ENCODE measurements at regions not wholly inside any gene's neighbourhood (a gene's known extent, or its start where the extent isn't known, plus 50 kb on each side); places are given as distances from the start of the nearest gene placed in this dataset.

- H3K36me3 ChIP-seq (ENCODE audit: insufficient read depth, low read length): no peaks in the 10 kb centered on the region
- no peak overlapping the region for H3K4me2 ChIP-seq (ENCODE audit: low read length)
- H3K4me3 ChIP-seq (ENCODE audit: low read depth, low read length, poor library complexity, severe bottlenecking): no peak overlapping the region
- no peaks in the 10 kb centered on the region for H3K27me3 ChIP-seq (ENCODE audit: insufficient read depth, low read length)
- H3F3A ChIP-seq (ENCODE audit: insufficient read depth, low read length): no peaks in the 10 kb centered on the region
- no peaks in the 10 kb centered on the region for H3K4me1 ChIP-seq (ENCODE audit: insufficient read depth, low read length, severe bottlenecking)
- no peak for TF ChIP-seq EZH2 (IDR thresholded peaks at IDR 0.05; ENCODE audit: borderline replicate concordance, low read length)
- TF ChIP-seq, protein P1, sequence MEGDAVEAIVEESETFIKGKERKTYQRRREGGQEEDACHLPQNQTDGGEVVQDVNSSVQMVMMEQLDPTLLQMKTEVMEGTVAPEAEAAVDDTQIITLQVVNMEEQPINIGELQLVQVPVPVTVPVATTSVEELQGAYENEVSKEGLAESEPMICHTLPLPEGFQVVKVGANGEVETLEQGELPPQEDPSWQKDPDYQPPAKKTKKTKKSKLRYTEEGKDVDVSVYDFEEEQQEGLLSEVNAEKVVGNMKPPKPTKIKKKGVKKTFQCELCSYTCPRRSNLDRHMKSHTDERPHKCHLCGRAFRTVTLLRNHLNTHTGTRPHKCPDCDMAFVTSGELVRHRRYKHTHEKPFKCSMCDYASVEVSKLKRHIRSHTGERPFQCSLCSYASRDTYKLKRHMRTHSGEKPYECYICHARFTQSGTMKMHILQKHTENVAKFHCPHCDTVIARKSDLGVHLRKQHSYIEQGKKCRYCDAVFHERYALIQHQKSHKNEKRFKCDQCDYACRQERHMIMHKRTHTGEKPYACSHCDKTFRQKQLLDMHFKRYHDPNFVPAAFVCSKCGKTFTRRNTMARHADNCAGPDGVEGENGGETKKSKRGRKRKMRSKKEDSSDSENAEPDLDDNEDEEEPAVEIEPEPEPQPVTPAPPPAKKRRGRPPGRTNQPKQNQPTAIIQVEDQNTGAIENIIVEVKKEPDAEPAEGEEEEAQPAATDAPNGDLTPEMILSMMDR (IDR thresholded peaks at IDR 0.05; ENCODE audit: low read length): no peak
- H3K9me2 ChIP-seq (ENCODE audit: low read depth, low read length): no peaks in the 10 kb centered on the region
- no peak overlapping the region for H3K27ac ChIP-seq (ENCODE audit: low read depth, low read length, poor library complexity, severe bottlenecking)
- H3K9me3 ChIP-seq (ENCODE audit: low read length): no peaks in the 10 kb centered on the region
- H2AFZ ChIP-seq (ENCODE audit: low read length): no peak overlapping the region
- H4K20me1 ChIP-seq (ENCODE audit: insufficient read depth, low read length): no peaks in the 10 kb centered on the region
- H3K9ac ChIP-seq (ENCODE audit: low read length): no peak overlapping the region
- H3K79me2 ChIP-seq (ENCODE audit: insufficient read depth, low read length): no peaks in the 10 kb centered on the region
Observed at GRCh38 chr2:3071685-3072263, 305.8 kb downstream of the EIPR1 start.

DNA sequence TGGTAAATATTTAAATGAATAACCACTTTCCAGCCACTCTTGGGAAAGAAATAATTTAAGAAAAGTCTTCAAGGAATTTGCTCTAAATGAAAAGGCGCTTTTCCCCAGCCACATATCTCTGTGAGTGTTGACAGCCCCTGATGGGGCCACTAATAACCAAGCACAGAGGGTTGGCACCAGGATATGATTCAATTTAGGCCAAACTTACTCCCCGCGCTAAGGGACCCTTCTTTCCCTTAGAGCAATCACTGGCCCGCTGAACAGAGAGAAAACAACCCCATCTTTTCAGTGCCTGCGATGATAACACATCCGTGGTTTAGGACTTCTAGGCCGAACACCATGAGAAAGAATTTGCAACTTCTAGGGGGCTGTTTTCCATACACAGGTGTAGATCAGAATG, 310.8 kb downstream of the EIPR1 start:
- Histone ChIP-seq H3K27ac (ENCODE audit: low read depth, low read length, poor library complexity, severe bottlenecking) (no peak overlapping the region), H4K20me1 (ENCODE audit: insufficient read depth, low read length) (no peaks in the 10 kb centered on the region), H3K27me3 (ENCODE audit: insufficient read depth, low read length) (no peaks in the 10 kb centered on the region), H2AFZ (ENCODE audit: low read length) (no peak overlapping the region), H3K9me2 (ENCODE audit: low read depth, low read length) (no peaks in the 10 kb centered on the region), H3F3A (ENCODE audit: insufficient read depth, low read length) (no peaks in the 10 kb centered on the region), H3K79me2 (ENCODE audit: insufficient read depth, low read length) (no peaks in the 10 kb centered on the region), H3K9ac (ENCODE audit: low read length) (no peak overlapping the region), H3K4me2 (ENCODE audit: low read length) (no peak overlapping the region), H3K4me3 (ENCODE audit: low read depth, low read length, poor library complexity, severe bottlenecking) (no peak overlapping the region), H3K9me3 (ENCODE audit: low read length) (no peaks in the 10 kb centered on the region), H3K36me3 (ENCODE audit: insufficient read depth, low read length) (no peaks in the 10 kb centered on the region), H3K4me1 (ENCODE audit: insufficient read depth, low read length, severe bottlenecking) (no peaks in the 10 kb centered on the region)
- TF ChIP-seq, protein P1 (IDR thresholded peaks at IDR 0.05; ENCODE audit: low read length): no peak
- no peak for TF ChIP-seq EZH2 (IDR thresholded peaks at IDR 0.05; ENCODE audit: borderline replicate concordance, low read length)

DNA sequence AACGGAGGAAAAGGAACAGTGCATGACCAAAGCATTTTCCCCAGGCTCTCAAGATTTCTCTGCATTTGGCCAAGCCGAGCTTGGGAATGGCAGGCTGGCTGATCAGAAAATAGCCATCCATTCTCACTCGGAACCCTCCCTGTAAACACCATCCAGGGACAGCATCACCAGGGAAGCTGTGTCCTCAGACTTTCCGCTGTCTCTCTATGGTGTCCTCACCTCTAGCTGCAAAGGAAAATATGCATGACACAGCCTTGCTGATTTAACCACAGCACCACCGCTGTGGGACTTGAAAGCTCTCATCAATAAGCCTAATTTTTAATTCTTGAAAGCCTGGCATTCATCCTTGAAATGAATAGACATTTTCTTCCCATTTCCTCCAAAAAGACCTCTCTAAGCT, 311.7 kb downstream of the EIPR1 start:
- H3K4me3 ChIP-seq (ENCODE audit: low read depth, low read length, poor library complexity, severe bottlenecking): no peak overlapping the region
- no peak overlapping the region for H3K9ac ChIP-seq (ENCODE audit: low read length)
- H2AFZ ChIP-seq (ENCODE audit: low read length): no peak overlapping the region
- H3K4me1 ChIP-seq (ENCODE audit: insufficient read depth, low read length, severe bottlenecking): no peaks in the 10 kb centered on the region
- no peaks in the 10 kb centered on the region for H3F3A ChIP-seq (ENCODE audit: insufficient read depth, low read length)
- H3K36me3 ChIP-seq (ENCODE audit: insufficient read depth, low read length): no peaks in the 10 kb centered on the region
- no peaks in the 10 kb centered on the region for H3K27me3 ChIP-seq (ENCODE audit: insufficient read depth, low read length)
- H3K27ac ChIP-seq (ENCODE audit: low read depth, low read length, poor library complexity, severe bottlenecking): no peak overlapping the region
- H4K20me1 ChIP-seq (ENCODE audit: insufficient read depth, low read length): no peaks in the 10 kb centered on the region
- H3K79me2 ChIP-seq (ENCODE audit: insufficient read depth, low read length): no peaks in the 10 kb centered on the region
- no peak for TF ChIP-seq EZH2 (IDR thresholded peaks at IDR 0.05; ENCODE audit: borderline replicate concordance, low read length)
- TF ChIP-seq, protein P1 (IDR thresholded peaks at IDR 0.05; ENCODE audit: low read length): no peak
- no peak overlapping the region for H3K4me2 ChIP-seq (ENCODE audit: low read length)
- no peaks in the 10 kb centered on the region for H3K9me2 ChIP-seq (ENCODE audit: low read depth, low read length)
- H3K9me3 ChIP-seq (ENCODE audit: low read length): no peaks in the 10 kb centered on the region
